Trophoblast cell (in vitro differentiated cells and primary cell): ENCODE measurements at regions not wholly inside any gene's neighbourhood (a gene's known extent, or its start where the extent isn't known, plus 50 kb on each side); places are given as distances from the start of the nearest gene placed in this dataset.

Source experiments
- DNase-seq, 2 donors: peaks; one replicate each; pipeline ENCODE4 v3.0.0-alpha.2; 2016
- H2AFZ ChIP-seq: 2 replicates; pipeline ENCODE4 v1.6.1; 2013; ENCODE audit warnings: low read length, moderate library complexity, mild to moderate bottlenecking; ENCODE audit not compliant: insufficient read depth, poor library complexity
- H2AK5ac ChIP-seq: 2 replicates; pipeline ENCODE4 v1.6.1; 2013; ENCODE audit warnings: mild to moderate bottlenecking, low read length
- H2BK120ac ChIP-seq: 2 replicates; pipeline ENCODE4 v1.6.1; 2013; ENCODE audit warnings: low read length, mild to moderate bottlenecking, moderate library complexity; ENCODE audit not compliant: insufficient read depth, poor library complexity
- H2BK12ac ChIP-seq: 2 replicates; pipeline ENCODE4 v1.6.1; 2013; ENCODE audit warnings: mild to moderate bottlenecking, low read length, moderate library complexity
- H2BK5ac ChIP-seq: 2 replicates; pipeline ENCODE4 v1.6.1; 2013; ENCODE audit warnings: low read length, low read depth, moderate library complexity, mild to moderate bottlenecking; ENCODE audit not compliant: poor library complexity
- H3K14ac ChIP-seq: 2 replicates; pipeline ENCODE4 v1.6.1; 2013; ENCODE audit warnings: mild to moderate bottlenecking, low read length
- H3K18ac ChIP-seq: 2 replicates; pipeline ENCODE4 v1.6.1; 2013; ENCODE audit warnings: mild to moderate bottlenecking, low read length
- H3K23ac ChIP-seq: 2 replicates; pipeline ENCODE4 v1.6.1; 2013; ENCODE audit warnings: low read length
- H3K27ac ChIP-seq: 2 replicates; pipeline ENCODE4 v1.5.1; 2013; ENCODE audit warnings: low read depth, mild to moderate bottlenecking, inconsistent platforms, low read length, moderate library complexity
- H3K27me3 ChIP-seq: 2 replicates; pipeline ENCODE4 v1.6.1; 2013; ENCODE audit warnings: inconsistent platforms, mild to moderate bottlenecking, low read length, moderate library complexity; ENCODE audit not compliant: insufficient read depth
- H3K36me3 ChIP-seq, 2 experiments: 1 replicate in 1 of 2; 2 replicates in 1 of 2; pipeline ENCODE4 v1.6.1; 2013; ENCODE audit warnings: low read length in 2 of 2, mild to moderate bottlenecking in 2 of 2, moderate library complexity in 1 of 2; ENCODE audit not compliant: insufficient read depth in 2 of 2, control insufficient read depth in 1 of 2
- H3K4ac ChIP-seq: 2 replicates; pipeline ENCODE4 v1.6.1; 2013; ENCODE audit warnings: low read depth, mild to moderate bottlenecking, low read length, moderate library complexity
- H3K4me1 ChIP-seq, 2 experiments: 1 replicate in 1 of 2; 2 replicates in 1 of 2; pipeline ENCODE4 v1.6.1; 2013; ENCODE audit warnings: low read length in 2 of 2, mild to moderate bottlenecking in 2 of 2, moderate library complexity in 1 of 2; ENCODE audit not compliant: insufficient read depth in 2 of 2, control insufficient read depth in 1 of 2
- H3K4me2 ChIP-seq: 2 replicates; pipeline ENCODE4 v1.6.1; 2013; ENCODE audit warnings: inconsistent platforms, mild to moderate bottlenecking, low read length, moderate library complexity
- H3K4me3 ChIP-seq: 2 replicates; pipeline ENCODE4 v1.5.1; 2013; ENCODE audit warnings: mild to moderate bottlenecking, low read depth, low read length, inconsistent platforms
- H3K79me1 ChIP-seq: one replicate; pipeline ENCODE4 v1.6.1; 2013; ENCODE audit warnings: low read length
- H3K79me2 ChIP-seq: 2 replicates; pipeline ENCODE4 v1.6.1; 2013; ENCODE audit warnings: low read length, mild to moderate bottlenecking; ENCODE audit not compliant: control insufficient read depth, insufficient read depth, poor library complexity
- H3K9ac ChIP-seq: 2 replicates; pipeline ENCODE4 v1.6.1; 2013; ENCODE audit warnings: mild to moderate bottlenecking, low read length
- H3K9me3 ChIP-seq: 2 replicates; pipeline ENCODE4 v1.6.1; 2013; ENCODE audit warnings: low read depth, mild to moderate bottlenecking, control low read depth, inconsistent platforms, low read length; ENCODE audit not compliant: insufficient read depth
- H4K12ac ChIP-seq: 2 replicates; pipeline ENCODE4 v1.6.1; 2013; ENCODE audit warnings: low read depth, mild to moderate bottlenecking, low read length, moderate library complexity
- H4K8ac ChIP-seq: 2 replicates; pipeline ENCODE4 v1.6.1; 2013; ENCODE audit warnings: low read depth, mild to moderate bottlenecking, low read length, moderate library complexity
- H4K91ac ChIP-seq: one replicate; pipeline ENCODE4 v1.6.1; 2013; ENCODE audit warnings: low read depth, mild to moderate bottlenecking, low read length, moderate library complexity
- WGBS: extraction: QIAGEN DNeasy Blood & Tissue Kit; methylation state at CpG from one replicate; pipeline ENCODE4 v1.1.7; 2013; ENCODE audit warnings: missing lambda C conversion rate; ENCODE audit not compliant: insufficient read length, insufficient coverage; ENCODE audit errors: extremely low coverage; 5-methylcytosine and 5-hydroxymethylcytosine counted together

GRCh38 chr3:29185706-29186105 lies 95.2 kb upstream of the RBMS3 start:
- H3K79me2 ChIP-seq: no peaks in the 10 kb centered on the region
- no peak overlapping the region for H2BK120ac ChIP-seq

GRCh38 chr3:29186131-29186599 lies 94.7 kb upstream of the RBMS3 start:
- H2BK5ac ChIP-seq: no peak overlapping the region
- WGBS: no CpG with 5 or more reads among the region's 1 CpG

More at GRCh38 chr3:29185706-29186105, 95.2 kb upstream of the RBMS3 start:
- Histone ChIP-seq H3K4ac (no peak overlapping the region), H3K9ac (no peak overlapping the region), H3K36me3 (no peaks in the 10 kb centered on the region), H4K91ac (no peak overlapping the region), H2BK12ac (no peak overlapping the region), H2BK5ac (no peak overlapping the region), H3K4me3 (no peak overlapping the region), H3K4me1 (no peaks in the 10 kb centered on the region), H3K79me1 (no peaks in the 10 kb centered on the region), H3K27ac (no peak overlapping the region), H3K18ac (no peak overlapping the region), H2AFZ (no peak overlapping the region), H3K9me3 (no peaks in the 10 kb centered on the region), H3K27me3 (no peaks in the 10 kb centered on the region), H4K8ac (no peak overlapping the region), H2AK5ac (no peak overlapping the region), H3K23ac (no peak overlapping the region), H4K12ac (no peak overlapping the region), H3K4me2 (no peak overlapping the region), H3K14ac (no peak overlapping the region)
- DNase-seq: no peak
- WGBS: no CpG with 5 or more reads among the region's 1 CpG

GRCh38 chr3:29186982-29187725 lies 93.7 kb upstream of the RBMS3 start:
- no peak overlapping the region for H3K4me2 ChIP-seq
- no peaks in the 10 kb centered on the region for H3K79me1 ChIP-seq
- H4K12ac ChIP-seq: no peak overlapping the region
- no peak overlapping the region for H4K8ac ChIP-seq
- H3K18ac ChIP-seq: no peak overlapping the region
- peak in 1 of 2 donors; percentile 12 for DNase-seq
- no CpG with 5 or more reads among the region's 3 CpGs for WGBS
- no peak overlapping the region for H3K4me3 ChIP-seq
- no peak overlapping the region for H3K23ac ChIP-seq
- H4K91ac ChIP-seq: no peak overlapping the region
- H3K36me3 ChIP-seq: no peaks in the 10 kb centered on the region
- no peaks in the 10 kb centered on the region for H3K4me1 ChIP-seq
- H3K14ac ChIP-seq: no peak overlapping the region
- no peaks in the 10 kb centered on the region for H3K27me3 ChIP-seq
- no peaks in the 10 kb centered on the region for H3K79me2 ChIP-seq
- H3K9me3 ChIP-seq: no peaks in the 10 kb centered on the region
- no peak overlapping the region for H3K4ac ChIP-seq
- no peak overlapping the region for H3K9ac ChIP-seq
- no peak overlapping the region for H2BK12ac ChIP-seq
- no peak overlapping the region for H2AK5ac ChIP-seq
- H2AFZ ChIP-seq: no peak overlapping the region
- H2BK5ac ChIP-seq: no peak overlapping the region
- no peak overlapping the region for H3K27ac ChIP-seq
- no peak overlapping the region for H2BK120ac ChIP-seq

More at GRCh38 chr3:29186131-29186599, 94.7 kb upstream of the RBMS3 start:
- no peak for DNase-seq
- no peak overlapping the region for H2BK12ac ChIP-seq
- H2AK5ac ChIP-seq: no peak overlapping the region
- no peaks in the 10 kb centered on the region for H3K9me3 ChIP-seq
- H4K91ac ChIP-seq: no peak overlapping the region
- no peak overlapping the region for H3K4me2 ChIP-seq
- H3K4ac ChIP-seq: no peak overlapping the region
- H3K27ac ChIP-seq: no peak overlapping the region
- H2BK120ac ChIP-seq: no peak overlapping the region
- H3K14ac ChIP-seq: no peak overlapping the region
- H3K4me3 ChIP-seq: no peak overlapping the region
- no peak overlapping the region for H4K12ac ChIP-seq
- no peaks in the 10 kb centered on the region for H3K4me1 ChIP-seq
- no peak overlapping the region for H3K23ac ChIP-seq
- H3K36me3 ChIP-seq: no peaks in the 10 kb centered on the region
- no peaks in the 10 kb centered on the region for H3K79me2 ChIP-seq
- H3K18ac ChIP-seq: no peak overlapping the region
- H3K27me3 ChIP-seq: no peaks in the 10 kb centered on the region
- H3K9ac ChIP-seq: no peak overlapping the region
- H4K8ac ChIP-seq: no peak overlapping the region
- no peaks in the 10 kb centered on the region for H3K79me1 ChIP-seq
- no peak overlapping the region for H2AFZ ChIP-seq

GRCh38 chr3:29189328-29189727 lies 91.5 kb upstream of the RBMS3 start:
- Histone ChIP-seq H3K9me3 (no peaks in the 10 kb centered on the region), H3K79me2 (no peaks in the 10 kb centered on the region), H3K14ac (no peak overlapping the region), H3K18ac (no peak overlapping the region), H3K27ac (no peak overlapping the region), H3K79me1 (no peaks in the 10 kb centered on the region), H2AK5ac (no peak overlapping the region), H3K4me2 (no peak overlapping the region), H2BK12ac (no peak overlapping the region), H4K8ac (no peak overlapping the region), H3K4me3 (no peak overlapping the region), H3K36me3 (no peaks in the 10 kb centered on the region), H3K23ac (no peak overlapping the region), H2AFZ (no peak overlapping the region), H2BK5ac (no peak overlapping the region), H3K4ac (no peak overlapping the region), H2BK120ac (no peak overlapping the region), H4K12ac (no peak overlapping the region), H4K91ac (no peak overlapping the region), H3K27me3 (no peaks in the 10 kb centered on the region), H3K9ac (no peak overlapping the region), H3K4me1 (no peaks in the 10 kb centered on the region)
- DNase-seq: no peak
